ENCODE measurements at regions not wholly inside any gene's neighbourhood (a gene's known extent, or its start where the extent isn't known, plus 50 kb on each side); places are given as distances from the start of the nearest gene placed in this dataset.

DNA sequence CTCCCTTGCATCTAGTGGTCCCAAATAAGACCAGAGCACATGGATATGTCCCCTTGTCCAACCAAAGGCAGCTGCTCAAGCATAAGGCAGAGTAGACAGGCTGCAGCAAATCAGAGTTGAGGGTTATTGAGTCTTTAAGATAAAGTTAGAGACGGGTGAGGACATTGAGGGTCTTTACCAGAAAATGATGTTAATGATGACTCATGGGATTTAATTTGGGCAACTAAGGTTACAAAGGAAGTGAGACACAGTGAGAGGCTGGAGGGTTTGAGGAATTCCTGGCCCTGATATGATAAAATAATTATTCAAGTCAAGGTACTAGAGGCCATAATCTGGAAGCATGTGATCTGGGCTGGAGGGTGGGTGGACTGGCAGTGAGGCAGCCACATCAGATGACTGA is 133.6 kb downstream of the ALDH8A1 start:
- H3K4me3 ChIP-seq: no peak overlapping the region
- no peaks in the 10 kb centered on the region for H3K27me3 ChIP-seq
- TF ChIP-seq, protein P1, sequence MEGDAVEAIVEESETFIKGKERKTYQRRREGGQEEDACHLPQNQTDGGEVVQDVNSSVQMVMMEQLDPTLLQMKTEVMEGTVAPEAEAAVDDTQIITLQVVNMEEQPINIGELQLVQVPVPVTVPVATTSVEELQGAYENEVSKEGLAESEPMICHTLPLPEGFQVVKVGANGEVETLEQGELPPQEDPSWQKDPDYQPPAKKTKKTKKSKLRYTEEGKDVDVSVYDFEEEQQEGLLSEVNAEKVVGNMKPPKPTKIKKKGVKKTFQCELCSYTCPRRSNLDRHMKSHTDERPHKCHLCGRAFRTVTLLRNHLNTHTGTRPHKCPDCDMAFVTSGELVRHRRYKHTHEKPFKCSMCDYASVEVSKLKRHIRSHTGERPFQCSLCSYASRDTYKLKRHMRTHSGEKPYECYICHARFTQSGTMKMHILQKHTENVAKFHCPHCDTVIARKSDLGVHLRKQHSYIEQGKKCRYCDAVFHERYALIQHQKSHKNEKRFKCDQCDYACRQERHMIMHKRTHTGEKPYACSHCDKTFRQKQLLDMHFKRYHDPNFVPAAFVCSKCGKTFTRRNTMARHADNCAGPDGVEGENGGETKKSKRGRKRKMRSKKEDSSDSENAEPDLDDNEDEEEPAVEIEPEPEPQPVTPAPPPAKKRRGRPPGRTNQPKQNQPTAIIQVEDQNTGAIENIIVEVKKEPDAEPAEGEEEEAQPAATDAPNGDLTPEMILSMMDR (IDR thresholded peaks at IDR 0.05): no peak
- no peaks in the 10 kb centered on the region for H3K36me3 ChIP-seq
- no peak for FAIRE-seq
- no peak for DNase-seq
- ATAC-seq: no peak
- no peaks in the 10 kb centered on the region for H3K4me1 ChIP-seq
- H3K9me3 ChIP-seq: no peaks in the 10 kb centered on the region
- H3K27ac ChIP-seq: no peak overlapping the region
- intact Hi-C loops (cut with DNase I): no loop called here
- 44 to 82% methylated on average over 1 of the region's 1 CpG for WGBS, 2 donors

DNA sequence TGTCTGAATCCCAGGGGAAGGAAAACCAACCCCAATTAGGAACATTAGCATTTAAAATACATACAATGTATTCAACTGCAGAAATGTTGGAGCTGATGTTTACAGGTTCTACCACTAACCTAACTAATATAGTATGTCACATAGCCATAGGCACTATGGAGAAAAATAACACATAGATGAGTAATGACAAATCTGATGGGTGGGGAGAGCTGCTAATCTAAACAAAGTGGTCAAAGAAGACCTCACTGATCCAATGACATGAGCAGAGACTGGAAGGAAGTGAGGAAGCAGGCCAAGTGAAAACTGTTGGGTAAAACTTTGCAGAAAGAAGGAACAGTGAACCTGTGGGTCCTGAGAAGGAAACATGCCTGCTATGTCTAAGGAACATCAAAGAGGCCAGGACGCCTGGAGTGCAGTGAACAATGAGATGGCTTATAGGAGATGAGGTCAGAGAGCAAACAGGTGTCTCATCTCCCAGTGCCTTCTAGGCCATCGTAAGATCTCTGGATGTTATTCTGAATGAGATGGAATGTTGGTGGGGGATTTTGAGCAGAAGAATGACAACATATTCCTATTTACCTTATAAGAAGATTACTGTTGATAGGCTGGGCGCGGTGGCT is 135.7 kb downstream of the ALDH8A1 start:
- Histone ChIP-seq H3K4me1 (no peaks in the 10 kb centered on the region), H3K27me3 (no peaks in the 10 kb centered on the region), H3K9me3 (no peaks in the 10 kb centered on the region), H3K27ac (no peak overlapping the region), H3K4me3 (no peak overlapping the region), H3K36me3 (no peaks in the 10 kb centered on the region)
- DNase-seq (no peak), ATAC-seq (no peak), FAIRE-seq (no peak)
- TF ChIP-seq, protein P1 (IDR thresholded peaks at IDR 0.05): no peak
- intact Hi-C loops (cut with DNase I): no loop called here
- 93 to 95% methylated on average over 4 of the region's 4 CpGs for WGBS, 2 donors

DNA sequence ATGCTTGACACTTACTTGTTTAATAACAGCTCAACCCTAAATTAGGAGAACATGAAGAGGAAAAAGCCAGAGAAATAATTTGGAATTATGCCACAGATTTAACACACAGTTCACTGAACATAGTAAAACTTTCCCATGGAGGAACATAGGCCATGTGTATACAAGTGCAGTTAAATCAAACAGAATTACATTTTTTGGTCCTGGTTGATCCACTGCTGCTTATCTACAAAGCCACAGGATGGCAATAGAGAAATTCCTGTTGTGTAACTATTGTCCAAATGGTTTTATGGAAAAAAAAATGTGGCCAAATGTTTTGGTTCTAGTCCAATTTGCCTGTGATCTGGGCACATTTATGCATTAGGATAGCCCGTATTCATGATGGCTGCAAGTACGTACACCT is 136.8 kb downstream of the ALDH8A1 start:
- DNase-seq (no peak), ATAC-seq (no peak), FAIRE-seq (no peak)
- no peaks in the 10 kb centered on the region for H3K9me3 ChIP-seq
- intact Hi-C loops (cut with DNase I): no loop called here
- TF ChIP-seq, protein P1 (IDR thresholded peaks at IDR 0.05): no peak
- H3K36me3 ChIP-seq: no peaks in the 10 kb centered on the region
- H3K4me3 ChIP-seq: no peak overlapping the region
- no peaks in the 10 kb centered on the region for H3K4me1 ChIP-seq
- H3K27ac ChIP-seq: no peak overlapping the region
- 91 to 98% methylated on average over 2 of the region's 2 CpGs for WGBS, 2 donors
- H3K27me3 ChIP-seq: no peaks in the 10 kb centered on the region

DNA sequence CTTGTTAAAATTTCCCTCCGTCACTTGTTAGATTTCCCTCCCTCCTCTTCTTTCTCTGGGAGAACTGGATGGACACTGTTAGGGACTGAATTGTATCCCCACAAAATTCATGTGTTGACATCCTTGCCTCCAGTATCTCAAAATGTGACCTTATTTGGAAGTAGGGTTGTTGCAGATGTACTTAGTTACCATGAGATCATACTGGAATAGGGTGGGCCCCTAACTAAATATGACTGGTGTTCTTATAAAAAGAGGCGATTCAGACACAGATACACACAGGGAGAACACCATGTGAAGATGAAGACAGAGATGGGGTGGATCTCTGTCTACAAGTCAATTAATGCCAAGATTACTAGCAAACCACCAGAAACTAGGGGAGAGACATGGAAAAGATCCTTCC is 139.5 kb downstream of the ALDH8A1 start:
- ATAC-seq (no peak), DNase-seq (no peak), FAIRE-seq (no peak)
- Histone ChIP-seq H3K4me1 (no peaks in the 10 kb centered on the region), H3K36me3 (no peaks in the 10 kb centered on the region), H3K27me3 (no peaks in the 10 kb centered on the region), H3K27ac (no peak overlapping the region), H3K4me3 (no peak overlapping the region), H3K9me3 (no peaks in the 10 kb centered on the region)
- 90 to 93% methylated on average over 2 of the region's 2 CpGs for WGBS, 2 donors
- intact Hi-C loops (cut with DNase I): no loop called here
- TF ChIP-seq, protein P1 (IDR thresholded peaks at IDR 0.05): no peak

DNA sequence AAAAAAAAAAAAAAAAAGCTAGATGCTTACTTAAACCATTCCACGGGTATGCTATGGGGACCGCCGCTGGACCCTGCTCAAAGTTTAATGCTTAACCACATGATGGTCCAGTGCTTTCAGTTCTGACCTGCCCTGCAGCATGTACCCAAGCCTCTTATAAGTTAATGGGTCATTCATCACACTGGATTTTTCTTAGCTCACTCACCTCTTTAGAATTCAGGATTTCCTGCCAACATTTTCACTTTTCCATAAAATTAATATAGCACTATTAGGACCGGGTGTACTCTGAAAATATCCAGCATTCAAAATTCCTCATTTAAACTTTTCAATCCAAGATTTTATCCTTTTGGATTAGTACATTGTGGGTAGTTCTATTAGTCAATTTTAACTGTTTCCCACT is 140.8 kb downstream of the ALDH8A1 start:
- no peak for FAIRE-seq
- no peaks in the 10 kb centered on the region for H3K36me3 ChIP-seq
- WGBS, 2 donors: 57 to 72% methylated on average over 4 of the region's 4 CpGs

More for the DNA sequence above, 140.8 kb downstream of the ALDH8A1 start:
- no peak overlapping the region for H3K4me3 ChIP-seq
- DNase-seq (no peak), ATAC-seq (no peak)
- no peak overlapping the region for H3K27ac ChIP-seq
- intact Hi-C loops (cut with DNase I): no loop called here
- TF ChIP-seq, protein P1 (IDR thresholded peaks at IDR 0.05): no peak
- H3K9me3 ChIP-seq: no peaks in the 10 kb centered on the region
- no peaks in the 10 kb centered on the region for H3K27me3 ChIP-seq
- H3K4me1 ChIP-seq: no peaks in the 10 kb centered on the region
